ENCODE measurements at regions not wholly inside any gene's neighbourhood (a gene's known extent, or its start where the extent isn't known, plus 50 kb on each side); places are given as distances from the start of the nearest gene placed in this dataset.
A peak's percentile ranks its signal among the peaks of the same experiment; 100 is the strongest.
"Not testable (repeated sequence)": the region's sequence is repeated elsewhere in the genome, so short reads cannot be mapped to it uniquely, and the experiment has no call there.

GRCh38 chr5:101543780-101544179, 640.7 kb upstream of the ST8SIA4 start:
- no peak overlapping the region for H3K4me3 ChIP-seq (ENCODE audit: low read depth, low read length)
- TF ChIP-seq CTCF (conservative IDR thresholded peaks at IDR 0.05; ENCODE audit: low read depth, low read length): no peak
- peak; percentile 0 for DNase-seq (ENCODE audit: low read depth)

GRCh38 chr5:101539315-101539714, 636.2 kb upstream of the ST8SIA4 start:
- DNase-seq (ENCODE audit: low read depth): no peak
- no peak overlapping the region for H3K4me3 ChIP-seq (ENCODE audit: low read depth, low read length)
- TF ChIP-seq CTCF (conservative IDR thresholded peaks at IDR 0.05; ENCODE audit: low read depth, low read length): no peak

- no peak for DNase-seq (ENCODE audit: low read depth)
- H3K4me3 ChIP-seq (ENCODE audit: low read depth, low read length): no peak overlapping the region
- TF ChIP-seq CTCF (conservative IDR thresholded peaks at IDR 0.05; ENCODE audit: low read depth, low read length): no peak
Observed at GRCh38 chr5:101535626-101536025, 632.5 kb upstream of the ST8SIA4 start.

GRCh38 chr5:101534491-101535110, 631.5 kb upstream of the ST8SIA4 start:
- DNase-seq (ENCODE audit: low read depth): no peak
- no peak overlapping the region for H3K4me3 ChIP-seq (ENCODE audit: low read depth, low read length)
- no peak for TF ChIP-seq CTCF (conservative IDR thresholded peaks at IDR 0.05; ENCODE audit: low read depth, low read length)

- H3K4me3 ChIP-seq (ENCODE audit: low read depth, low read length): no peak overlapping the region
- DNase-seq (ENCODE audit: low read depth): no peak
- no peak for TF ChIP-seq CTCF (conservative IDR thresholded peaks at IDR 0.05; ENCODE audit: low read depth, low read length)
Observed at GRCh38 chr5:101532430-101532829, 629.3 kb upstream of the ST8SIA4 start.

GRCh38 chr5:101531026-101531425, 627.9 kb upstream of the ST8SIA4 start:
- H3K4me3 ChIP-seq (ENCODE audit: low read depth, low read length): no peak overlapping the region
- no peak for TF ChIP-seq CTCF (conservative IDR thresholded peaks at IDR 0.05; ENCODE audit: low read depth, low read length)
- DNase-seq (ENCODE audit: low read depth): no peak

- DNase-seq (ENCODE audit: low read depth): not testable (repeated sequence)
Observed at GRCh38 chr5:101529094-101529493, 626.0 kb upstream of the ST8SIA4 start.

More at GRCh38 chr5:101529094-101529493, 626.0 kb upstream of the ST8SIA4 start:
- H3K4me3 ChIP-seq (ENCODE audit: low read depth, low read length): not testable (repeated sequence)
